Keratinocyte (primary cell): ENCODE measurements at regions not wholly inside any gene's neighbourhood (a gene's known extent, or its start where the extent isn't known, plus 50 kb on each side); places are given as distances from the start of the nearest gene placed in this dataset.

ENCODE experiments used
- DNase-seq: peaks from one replicate; pipeline ENCODE4 v3.0.0-alpha.2; 2011; ENCODE audit warnings: low read depth, missing footprints, low spot score
- FAIRE-seq: peaks from 2 replicates; lab custom pipeline; 2011; peaks lifted over from hg19 to GRCh38; lab: Jason Lieb, UNC
- H2AFZ ChIP-seq: 2 replicates; pipeline ENCODE4 v1.6.0; 2012; ENCODE audit warnings: low read length, control low read depth, inconsistent platforms; ENCODE audit not compliant: control insufficient read depth
- H3K27ac ChIP-seq: 2 replicates; pipeline ENCODE4 v1.5.1; 2011; ENCODE audit warnings: low read length; ENCODE audit not compliant: control insufficient read depth, insufficient read depth
- H3K27me3 ChIP-seq: 3 replicates; pipeline ENCODE4 v1.6.0; 2011; ENCODE audit warnings: low read length; ENCODE audit not compliant: control insufficient read depth, insufficient read depth; ENCODE audit errors: extremely low read depth
- H3K36me3 ChIP-seq, 2 experiments: 2 replicates in 1 of 2; 3 replicates in 1 of 2; pipeline ENCODE4 v1.5.1; 2011; ENCODE audit warnings: low read length in 2 of 2, mild to moderate bottlenecking in 1 of 2; ENCODE audit not compliant: control insufficient read depth in 2 of 2, insufficient read depth in 2 of 2; ENCODE audit errors: extremely low read depth in 1 of 2
- H3K4me1 ChIP-seq: 3 replicates; pipeline ENCODE4 v1.5.1; 2011; ENCODE audit warnings: low read length; ENCODE audit not compliant: control insufficient read depth, insufficient read depth; ENCODE audit errors: extremely low read depth
- H3K4me2 ChIP-seq: 3 replicates; pipeline ENCODE4 v1.6.0; 2011; ENCODE audit warnings: low read depth, low read length; ENCODE audit not compliant: control insufficient read depth, insufficient read depth; ENCODE audit errors: extremely low read depth
- H3K4me3 ChIP-seq, 3 experiments: fragments of 200-600 bp in 1 of 3; sonication (generic) in 1 of 3; 2 replicates in 2 of 3; 3 replicates in 1 of 3; pipeline ENCODE4 v1.5.1; 2011 to 2016; ENCODE audit warnings: low read length in 3 of 3, mild to moderate bottlenecking in 3 of 3, control low read depth in 2 of 3, inconsistent platforms in 1 of 3, low read depth in 1 of 3, mixed read lengths in 1 of 3, mixed run types in 1 of 3, moderate library complexity in 1 of 3; ENCODE audit not compliant: control insufficient read depth in 2 of 3, insufficient read depth in 2 of 3; ENCODE audit errors: extremely low read depth in 1 of 3
- H3K79me2 ChIP-seq: 2 replicates; pipeline ENCODE4 v1.6.0; 2012; ENCODE audit warnings: low read length; ENCODE audit not compliant: control insufficient read depth, insufficient read depth
- H3K9ac ChIP-seq: 3 replicates; pipeline ENCODE4 v1.6.0; 2011; ENCODE audit warnings: low read length; ENCODE audit not compliant: control insufficient read depth, insufficient read depth; ENCODE audit errors: extremely low read depth
- H3K9me1 ChIP-seq: 3 replicates; pipeline ENCODE4 v1.6.0; 2011; ENCODE audit warnings: low read length; ENCODE audit not compliant: control insufficient read depth, insufficient read depth; ENCODE audit errors: extremely low read depth
- H3K9me3 ChIP-seq: 2 replicates; pipeline ENCODE4 v1.5.1; 2012; ENCODE audit warnings: low read depth, low read length; ENCODE audit not compliant: control insufficient read depth
- H4K20me1 ChIP-seq: 3 replicates; pipeline ENCODE4 v1.6.0; 2011; ENCODE audit warnings: low read length; ENCODE audit not compliant: control insufficient read depth, insufficient read depth; ENCODE audit errors: extremely low read depth
- EZH2 ChIP-seq: IDR thresholded peaks from one replicate; pipeline ENCODE4 v1.6.1; 2012; ENCODE audit warnings: inconsistent platforms, mild to moderate bottlenecking, low read length, moderate library complexity
- dilution Hi-C: fragments of 300-500 bp; cut with MboI; formaldehyde crosslinking; loops from one replicate; pipeline ENCODE4 v1.7.0; 2020; ENCODE audit warnings: low sequenced_read_pairs; ENCODE audit not compliant: extremely low pct_ligation_motif_present
- TF ChIP-seq, protein P1 (sequence below), 3 experiments: IDR thresholded peaks in 1 of 3; conservative IDR thresholded peaks in 1 of 3; optimal IDR thresholded peaks in 1 of 3; 2 replicates in 2 of 3; 3 replicates in 1 of 3; pipeline versions ENCODE3 to v1.5.1; 2011; ENCODE audit warnings: low read length in 3 of 3, mild to moderate bottlenecking in 3 of 3, moderate library complexity in 2 of 3, control low read depth in 1 of 3, inconsistent platforms in 1 of 3; ENCODE audit not compliant: insufficient read depth in 2 of 3; ENCODE audit errors: extremely low read depth in 1 of 3

DNA sequence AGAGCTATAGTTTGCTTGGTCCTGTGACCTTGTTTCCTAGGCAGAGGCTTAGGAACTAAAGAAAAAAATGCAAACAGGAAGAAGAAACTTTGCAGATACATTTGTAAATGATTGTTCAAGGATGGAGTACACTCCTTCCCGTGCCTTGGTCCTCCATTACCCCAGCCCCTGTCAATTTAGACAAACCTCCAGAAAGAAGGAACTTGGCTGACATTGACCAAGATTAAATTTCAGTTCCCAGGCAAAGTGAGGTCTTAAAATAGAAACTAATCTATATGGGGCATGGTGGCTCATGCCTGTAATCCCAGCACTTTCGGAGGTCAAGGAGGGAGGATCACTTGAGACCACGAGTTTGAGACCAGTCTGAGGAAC lies 179.9 kb upstream of the FN1 start:
- Histone ChIP-seq H3K36me3 (no peaks in the 10 kb centered on the region), H3K4me2 (no peak overlapping the region), H2AFZ (no peak overlapping the region), H4K20me1 (no peaks in the 10 kb centered on the region), H3K9ac (no peak overlapping the region), H3K4me1 (peaks cover 23% of the 10 kb centered on the region), H3K27me3 (no peaks in the 10 kb centered on the region), H3K27ac (no peak overlapping the region), H3K9me1 (no peaks in the 10 kb centered on the region), H3K79me2 (no peaks in the 10 kb centered on the region), H3K9me3 (no peaks in the 10 kb centered on the region), H3K4me3 (no peak overlapping the region)
- DNase-seq (no peak), FAIRE-seq (no peak)
- TF ChIP-seq EZH2: no peak
- TF ChIP-seq, protein P1, sequence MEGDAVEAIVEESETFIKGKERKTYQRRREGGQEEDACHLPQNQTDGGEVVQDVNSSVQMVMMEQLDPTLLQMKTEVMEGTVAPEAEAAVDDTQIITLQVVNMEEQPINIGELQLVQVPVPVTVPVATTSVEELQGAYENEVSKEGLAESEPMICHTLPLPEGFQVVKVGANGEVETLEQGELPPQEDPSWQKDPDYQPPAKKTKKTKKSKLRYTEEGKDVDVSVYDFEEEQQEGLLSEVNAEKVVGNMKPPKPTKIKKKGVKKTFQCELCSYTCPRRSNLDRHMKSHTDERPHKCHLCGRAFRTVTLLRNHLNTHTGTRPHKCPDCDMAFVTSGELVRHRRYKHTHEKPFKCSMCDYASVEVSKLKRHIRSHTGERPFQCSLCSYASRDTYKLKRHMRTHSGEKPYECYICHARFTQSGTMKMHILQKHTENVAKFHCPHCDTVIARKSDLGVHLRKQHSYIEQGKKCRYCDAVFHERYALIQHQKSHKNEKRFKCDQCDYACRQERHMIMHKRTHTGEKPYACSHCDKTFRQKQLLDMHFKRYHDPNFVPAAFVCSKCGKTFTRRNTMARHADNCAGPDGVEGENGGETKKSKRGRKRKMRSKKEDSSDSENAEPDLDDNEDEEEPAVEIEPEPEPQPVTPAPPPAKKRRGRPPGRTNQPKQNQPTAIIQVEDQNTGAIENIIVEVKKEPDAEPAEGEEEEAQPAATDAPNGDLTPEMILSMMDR (optimal IDR thresholded peaks at IDR 0.05 in 1 of 3, IDR thresholded peaks at IDR 0.05 in 1 of 3, conservative IDR thresholded peaks at IDR 0.05 in 1 of 3; ENCODE audit: extremely low read depth in 1 of 3, insufficient read depth in 2 of 3, low read length in 3 of 3): no peak
- dilution Hi-C loops: no loop called here

DNA sequence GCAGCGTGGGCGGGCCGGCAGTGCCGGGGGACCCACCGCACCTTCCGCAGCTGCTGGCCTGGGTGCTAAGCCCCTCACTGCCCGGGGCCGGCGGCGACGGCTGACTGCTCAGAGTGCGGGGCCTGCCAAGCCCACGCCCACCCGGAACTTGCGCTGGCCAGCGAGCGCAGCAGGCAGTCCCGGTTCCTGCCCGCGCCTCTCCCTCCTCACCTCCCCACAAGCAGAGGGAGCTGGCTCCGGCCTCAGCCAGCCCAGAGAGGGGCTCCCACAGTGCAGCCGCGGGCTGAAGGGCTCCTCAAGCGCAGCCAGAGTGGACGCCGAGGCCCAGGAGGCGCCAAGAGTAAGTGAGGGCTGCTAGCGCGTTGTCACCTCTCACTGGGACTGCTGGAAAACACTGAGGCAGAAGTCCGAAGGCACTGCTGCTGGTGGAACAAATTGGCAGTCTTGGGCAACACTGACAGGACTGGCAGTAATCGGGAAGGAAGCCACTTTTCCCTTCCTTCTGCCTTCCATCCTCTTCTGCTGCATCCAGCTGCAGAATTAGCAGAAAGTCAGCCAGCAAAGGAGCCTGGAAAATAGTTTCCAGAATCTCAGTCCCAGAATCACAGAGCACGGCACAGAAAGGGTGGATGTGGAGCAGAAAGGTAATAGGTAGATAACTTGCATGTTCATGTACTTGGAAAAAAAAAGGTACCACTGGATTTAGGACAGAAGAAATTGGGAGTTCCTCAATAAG lies 179.4 kb upstream of the FN1 start:
- FAIRE-seq (no peak), DNase-seq (no peak)
- Histone ChIP-seq H2AFZ (no peak overlapping the region), H3K9ac (no peak overlapping the region), H3K36me3 (no peaks in the 10 kb centered on the region), H3K4me3 (no peak overlapping the region), H4K20me1 (no peaks in the 10 kb centered on the region), H3K9me1 (no peaks in the 10 kb centered on the region), H3K27me3 (no peaks in the 10 kb centered on the region), H3K9me3 (no peaks in the 10 kb centered on the region), H3K79me2 (no peaks in the 10 kb centered on the region), H3K4me1 (peaks cover 23% of the 10 kb centered on the region), H3K4me2 (no peak overlapping the region), H3K27ac (no peak overlapping the region)
- dilution Hi-C loops: no loop called here
- no peak for TF ChIP-seq EZH2
- TF ChIP-seq, protein P1 (optimal IDR thresholded peaks at IDR 0.05 in 1 of 3, IDR thresholded peaks at IDR 0.05 in 1 of 3, conservative IDR thresholded peaks at IDR 0.05 in 1 of 3; ENCODE audit: extremely low read depth in 1 of 3, insufficient read depth in 2 of 3, low read length in 3 of 3): no peak
